ENCODE measurements at regions not wholly inside any gene's neighbourhood (a gene's known extent, or its start where the extent isn't known, plus 50 kb on each side); places are given as distances from the start of the nearest gene placed in this dataset.

GRCh38 chr15:93202405-93202804, 113.4 kb upstream of the RGMA start:
- no peak overlapping the region for H3K4me2 ChIP-seq (ENCODE audit: low read length)
- H3K27ac ChIP-seq (ENCODE audit: low read depth, low read length), result no peak overlapping the region
- no peak overlapping the region for H3K9ac ChIP-seq (ENCODE audit: low read length)
- H4K5ac ChIP-seq (ENCODE audit: low read length), result no peak overlapping the region
- DNase-seq, result no peak
- H4K8ac ChIP-seq (ENCODE audit: low read depth, low read length), result no peak overlapping the region
- H2AK5ac ChIP-seq (ENCODE audit: low read length), result no peak overlapping the region
- H2BK5ac ChIP-seq (ENCODE audit: low read length), result no peak overlapping the region
- H3K23ac ChIP-seq (ENCODE audit: low read length), result no peak overlapping the region
- H3K4me3 ChIP-seq (ENCODE audit: low read length), result no peak overlapping the region
- H2BK120ac ChIP-seq (ENCODE audit: low read depth, low read length), result no peak overlapping the region
- no peak overlapping the region for H3K18ac ChIP-seq (ENCODE audit: low read length)
- no peak overlapping the region for H3K4ac ChIP-seq (ENCODE audit: low read depth, low read length)
- H3K4me1 ChIP-seq (ENCODE audit: control insufficient read depth, low read depth, low read length), result peaks cover 4% of the 10 kb centered on the region
- H3K79me1 ChIP-seq (ENCODE audit: low read length), result no peaks in the 10 kb centered on the region
- no peaks in the 10 kb centered on the region for H3K79me2 ChIP-seq (ENCODE audit: control insufficient read depth, insufficient read depth, low read length)
- H3K27me3 ChIP-seq (ENCODE audit: insufficient read depth, low read length, poor library complexity), result no peaks in the 10 kb centered on the region
- H3K56ac ChIP-seq (ENCODE audit: low read length), result no peak overlapping the region
- no peak overlapping the region for H2BK15ac ChIP-seq (replicated peaks; ENCODE audit: low read depth)
- WGBS (ENCODE audit: extremely low coverage, insufficient coverage, low lambda C conversion rate), result no CpG with 5 or more reads among the region's 3 CpGs
- H3K36me3 ChIP-seq (ENCODE audit: control insufficient read depth, insufficient read depth, low read length), result no peaks in the 10 kb centered on the region

GRCh38 chr15:93201940-93202339, 112.9 kb upstream of the RGMA start:
- H2BK120ac ChIP-seq (ENCODE audit: low read depth, low read length), result no peak overlapping the region
- H2BK15ac ChIP-seq (replicated peaks; ENCODE audit: low read depth), result peak overlapping the region; percentile 86
- H3K4ac ChIP-seq (ENCODE audit: low read depth, low read length), result no peak overlapping the region
- H3K4me3 ChIP-seq (ENCODE audit: low read length), result no peak overlapping the region
- no peak overlapping the region for H2AK5ac ChIP-seq (ENCODE audit: low read length)
- H4K5ac ChIP-seq (ENCODE audit: low read length), result no peak overlapping the region
- no peak for DNase-seq
- H3K9ac ChIP-seq (ENCODE audit: low read length), result no peak overlapping the region
- H3K4me1 ChIP-seq (ENCODE audit: control insufficient read depth, low read depth, low read length), result peaks cover 4% of the 10 kb centered on the region
- no peaks in the 10 kb centered on the region for H3K79me2 ChIP-seq (ENCODE audit: control insufficient read depth, insufficient read depth, low read length)
- no peak overlapping the region for H3K18ac ChIP-seq (ENCODE audit: low read length)
- H3K79me1 ChIP-seq (ENCODE audit: low read length), result no peaks in the 10 kb centered on the region
- H3K27me3 ChIP-seq (ENCODE audit: insufficient read depth, low read length, poor library complexity), result no peaks in the 10 kb centered on the region
- H3K4me2 ChIP-seq (ENCODE audit: low read length), result no peak overlapping the region
- H3K56ac ChIP-seq (ENCODE audit: low read length), result no peak overlapping the region
- H3K27ac ChIP-seq (ENCODE audit: low read depth, low read length), result no peak overlapping the region
- H3K36me3 ChIP-seq (ENCODE audit: control insufficient read depth, insufficient read depth, low read length), result no peaks in the 10 kb centered on the region
- H4K8ac ChIP-seq (ENCODE audit: low read depth, low read length), result no peak overlapping the region
- no CpG with 5 or more reads among the region's 4 CpGs for WGBS (ENCODE audit: extremely low coverage, insufficient coverage, low lambda C conversion rate)
- no peak overlapping the region for H3K23ac ChIP-seq (ENCODE audit: low read length)
- H2BK5ac ChIP-seq (ENCODE audit: low read length), result no peak overlapping the region

- Histone ChIP-seq H3K4me3 (ENCODE audit: low read length) (no peak overlapping the region), H3K27me3 (ENCODE audit: insufficient read depth, low read length, poor library complexity) (no peaks in the 10 kb centered on the region), H3K18ac (ENCODE audit: low read length) (no peak overlapping the region), H3K4me1 (ENCODE audit: control insufficient read depth, low read depth, low read length) (peaks cover 4% of the 10 kb centered on the region), H2BK120ac (ENCODE audit: low read depth, low read length) (no peak overlapping the region), H3K79me2 (ENCODE audit: control insufficient read depth, insufficient read depth, low read length) (no peaks in the 10 kb centered on the region), H3K23ac (ENCODE audit: low read length) (no peak overlapping the region), H2AK5ac (ENCODE audit: low read length) (no peak overlapping the region), H3K9ac (ENCODE audit: low read length) (no peak overlapping the region), H4K5ac (ENCODE audit: low read length) (no peak overlapping the region), H3K4ac (ENCODE audit: low read depth, low read length) (no peak overlapping the region), H2BK5ac (ENCODE audit: low read length) (no peak overlapping the region), H3K4me2 (ENCODE audit: low read length) (no peak overlapping the region), H2BK15ac (replicated peaks; ENCODE audit: low read depth) (no peak overlapping the region), H3K79me1 (ENCODE audit: low read length) (no peaks in the 10 kb centered on the region), H4K8ac (ENCODE audit: low read depth, low read length) (no peak overlapping the region), H3K56ac (ENCODE audit: low read length) (no peak overlapping the region), H3K27ac (ENCODE audit: low read depth, low read length) (no peak overlapping the region), H3K36me3 (ENCODE audit: control insufficient read depth, insufficient read depth, low read length) (no peaks in the 10 kb centered on the region)
- DNase-seq, result no peak
- no CpG with 5 or more reads among the region's 4 CpGs for WGBS (ENCODE audit: extremely low coverage, insufficient coverage, low lambda C conversion rate)
Observed at GRCh38 chr15:93200837-93201226, 111.8 kb upstream of the RGMA start.

- Histone ChIP-seq H4K5ac (ENCODE audit: low read length) (no peak overlapping the region), H3K4ac (ENCODE audit: low read depth, low read length) (no peak overlapping the region), H3K4me1 (ENCODE audit: control insufficient read depth, low read depth, low read length) (peaks cover 4% of the 10 kb centered on the region), H2BK5ac (ENCODE audit: low read length) (no peak overlapping the region), H2BK15ac (replicated peaks; ENCODE audit: low read depth) (no peak overlapping the region), H3K18ac (ENCODE audit: low read length) (no peak overlapping the region), H3K9ac (ENCODE audit: low read length) (no peak overlapping the region), H3K4me3 (ENCODE audit: low read length) (no peak overlapping the region), H2AK5ac (ENCODE audit: low read length) (no peak overlapping the region), H3K23ac (ENCODE audit: low read length) (no peak overlapping the region), H3K56ac (ENCODE audit: low read length) (no peak overlapping the region), H3K27me3 (ENCODE audit: insufficient read depth, low read length, poor library complexity) (no peaks in the 10 kb centered on the region), H3K36me3 (ENCODE audit: control insufficient read depth, insufficient read depth, low read length) (no peaks in the 10 kb centered on the region), H3K27ac (ENCODE audit: low read depth, low read length) (no peak overlapping the region), H4K8ac (ENCODE audit: low read depth, low read length) (no peak overlapping the region), H3K4me2 (ENCODE audit: low read length) (no peak overlapping the region), H3K79me1 (ENCODE audit: low read length) (no peaks in the 10 kb centered on the region), H3K79me2 (ENCODE audit: control insufficient read depth, insufficient read depth, low read length) (no peaks in the 10 kb centered on the region), H2BK120ac (ENCODE audit: low read depth, low read length) (no peak overlapping the region)
- WGBS (ENCODE audit: extremely low coverage, insufficient coverage, low lambda C conversion rate), result no CpG with 5 or more reads among the region's 6 CpGs
- peak; percentile 80 for DNase-seq
Observed at GRCh38 chr15:93200081-93200836, 111.2 kb upstream of the RGMA start.

- DNase-seq, result peak; percentile 61
- no peaks in the 10 kb centered on the region for H3K36me3 ChIP-seq (ENCODE audit: control insufficient read depth, insufficient read depth, low read length)
Observed at GRCh38 chr15:93196135-93196670, 107.2 kb upstream of the RGMA start.

GRCh38 chr15:93195109-93195508, 106.1 kb upstream of the RGMA start:
- H2BK15ac ChIP-seq (replicated peaks; ENCODE audit: low read depth), result no peak overlapping the region
- no CpG with 5 or more reads among the region's 3 CpGs for WGBS (ENCODE audit: extremely low coverage, insufficient coverage, low lambda C conversion rate)
- H3K79me1 ChIP-seq (ENCODE audit: low read length), result no peaks in the 10 kb centered on the region
- no peak overlapping the region for H3K4ac ChIP-seq (ENCODE audit: low read depth, low read length)
- H3K18ac ChIP-seq (ENCODE audit: low read length), result no peak overlapping the region
- H4K5ac ChIP-seq (ENCODE audit: low read length), result no peak overlapping the region
- H3K27me3 ChIP-seq (ENCODE audit: insufficient read depth, low read length, poor library complexity), result no peaks in the 10 kb centered on the region
- no peaks in the 10 kb centered on the region for H3K79me2 ChIP-seq (ENCODE audit: control insufficient read depth, insufficient read depth, low read length)
- no peaks in the 10 kb centered on the region for H3K4me1 ChIP-seq (ENCODE audit: control insufficient read depth, low read depth, low read length)
- no peak overlapping the region for H3K23ac ChIP-seq (ENCODE audit: low read length)
- H2AK5ac ChIP-seq (ENCODE audit: low read length), result no peak overlapping the region
- no peak overlapping the region for H3K4me2 ChIP-seq (ENCODE audit: low read length)
- H2BK120ac ChIP-seq (ENCODE audit: low read depth, low read length), result no peak overlapping the region
- DNase-seq, result no peak
- no peak overlapping the region for H3K56ac ChIP-seq (ENCODE audit: low read length)
- no peaks in the 10 kb centered on the region for H3K36me3 ChIP-seq (ENCODE audit: control insufficient read depth, insufficient read depth, low read length)
- H3K4me3 ChIP-seq (ENCODE audit: low read length), result no peak overlapping the region
- no peak overlapping the region for H4K8ac ChIP-seq (ENCODE audit: low read depth, low read length)
- no peak overlapping the region for H3K9ac ChIP-seq (ENCODE audit: low read length)
- H3K27ac ChIP-seq (ENCODE audit: low read depth, low read length), result no peak overlapping the region
- no peak overlapping the region for H2BK5ac ChIP-seq (ENCODE audit: low read length)

More at GRCh38 chr15:93196135-93196670, 107.2 kb upstream of the RGMA start:
- H2AK5ac ChIP-seq (ENCODE audit: low read length), result no peak overlapping the region
- no peaks in the 10 kb centered on the region for H3K27me3 ChIP-seq (ENCODE audit: insufficient read depth, low read length, poor library complexity)
- no peak overlapping the region for H3K4me3 ChIP-seq (ENCODE audit: low read length)
- no peaks in the 10 kb centered on the region for H3K4me1 ChIP-seq (ENCODE audit: control insufficient read depth, low read depth, low read length)
- H3K4me2 ChIP-seq (ENCODE audit: low read length), result no peak overlapping the region
- H3K18ac ChIP-seq (ENCODE audit: low read length), result no peak overlapping the region
- H3K79me1 ChIP-seq (ENCODE audit: low read length), result no peaks in the 10 kb centered on the region
- no peak overlapping the region for H2BK5ac ChIP-seq (ENCODE audit: low read length)
- no peak overlapping the region for H4K5ac ChIP-seq (ENCODE audit: low read length)
- no peak overlapping the region for H2BK120ac ChIP-seq (ENCODE audit: low read depth, low read length)
- H3K23ac ChIP-seq (ENCODE audit: low read length), result no peak overlapping the region
- H2BK15ac ChIP-seq (replicated peaks; ENCODE audit: low read depth), result no peak overlapping the region
- no peak overlapping the region for H3K9ac ChIP-seq (ENCODE audit: low read length)
- no peak overlapping the region for H3K27ac ChIP-seq (ENCODE audit: low read depth, low read length)
- H3K4ac ChIP-seq (ENCODE audit: low read depth, low read length), result no peak overlapping the region
- no peak overlapping the region for H3K56ac ChIP-seq (ENCODE audit: low read length)
- no CpG with 5 or more reads among the region's 5 CpGs for WGBS (ENCODE audit: extremely low coverage, insufficient coverage, low lambda C conversion rate)
- no peaks in the 10 kb centered on the region for H3K79me2 ChIP-seq (ENCODE audit: control insufficient read depth, insufficient read depth, low read length)
- H4K8ac ChIP-seq (ENCODE audit: low read depth, low read length), result no peak overlapping the region
